ENCODE measurements at regions not wholly inside any gene's neighbourhood (a gene's known extent, or its start where the extent isn't known, plus 50 kb on each side); places are given as distances from the start of the nearest gene placed in this dataset.

- peak; percentile 52; the same call in 1 of the 2 replicates for TF ChIP-seq USF2 (IDR thresholded peaks at IDR 0.05; ENCODE audit: low read depth, low read length)
These were observed 66.1 kb upstream of the SMOX start (continued) for GRCh38 chr20:4082406-4083097.

- no TSS peak for BruUV-seq (replicated peaks)
- Histone ChIP-seq H3K79me1 (ENCODE audit: low read depth in 1 of 2, low read length in 2 of 2) (peaks cover 5 to 26% of the 10 kb centered on the region in 2 experiments; a peak in 3 of 4 replicates), H3K18ac (ENCODE audit: low read depth, low read length) (no peak overlapping the region), H3K4me1 (ENCODE audit: control insufficient read depth, insufficient read depth, low read length) (peaks cover 24% of the 10 kb centered on the region), H2AFZ (replicated peaks; ENCODE audit: low read length, poor library complexity) (no peak overlapping the region), H3K27ac (ENCODE audit: insufficient read depth, low read length) (no peak overlapping the region), H3K9me1 (ENCODE audit: insufficient read depth, low read length) (peaks cover 20% of the 10 kb centered on the region), H2BK120ac (ENCODE audit: low read depth, low read length) (no peak overlapping the region), H4K5ac (ENCODE audit: low read depth, low read length) (no peak overlapping the region), H3K14ac (replicated peaks; ENCODE audit: low read depth, low read length) (no peak overlapping the region), H3K56ac (ENCODE audit: extremely low read depth, insufficient read depth, low read length) (no peak overlapping the region), H3K9me3 (ENCODE audit: control insufficient read depth, insufficient read depth, low read length) (no peaks in the 10 kb centered on the region), H4K8ac (ENCODE audit: low read depth in 2 of 2, low read length in 2 of 2) (no peak overlapping the region), H3K27me3 (ENCODE audit: control insufficient read depth, insufficient read depth, low read length) (no peaks in the 10 kb centered on the region), H2AK9ac (replicated peaks; ENCODE audit: low read depth, low read length, poor library complexity) (no peak overlapping the region), H3K4me2 (ENCODE audit: low read depth, low read length) (no peak overlapping the region), H3K4me3 (ENCODE audit: insufficient read depth, low read depth, low read length) (no peak overlapping the region), H2BK5ac (ENCODE audit: low read depth, low read length, poor library complexity, severe bottlenecking) (no peak overlapping the region), H2AK5ac (ENCODE audit: low read depth, low read length) (no peak overlapping the region), H3K4ac (ENCODE audit: low read depth, low read length) (no peak overlapping the region), H4K20me1 (ENCODE audit: insufficient read depth, low read length) (peaks cover 3% of the 10 kb centered on the region; the same call in 1 of the 2 replicates), H4K91ac (ENCODE audit: insufficient read depth, low read depth, low read length) (no peak overlapping the region), H2BK15ac (ENCODE audit: low read depth, low read length) (no peak overlapping the region), H3K36me3 (ENCODE audit: control insufficient read depth, insufficient read depth, low read length) (no peaks in the 10 kb centered on the region), H3K23ac (ENCODE audit: low read depth, low read length) (no peak overlapping the region), H2BK20ac (ENCODE audit: low read depth, low read length) (no peak overlapping the region), H3K9ac (ENCODE audit: low read depth, low read length) (no peak overlapping the region)
- no peak for DNase-seq
- dilution Hi-C loops (cut with HindIII; ENCODE audit: low sequenced_read_pairs, unreplicated experiment) (loop anchor here (10.0 kb wide), 1 partner anchor 57 kb away; no protein-coding TSS in a partner anchor), intact Hi-C loops (cut with micrococcal nuclease) (loop anchor here (10.0 kb wide), 1 partner anchor 407 kb away; no protein-coding TSS in a partner anchor), in situ Hi-C loops (cut with MboI; ENCODE audit: low sequenced_read_pairs) (loop anchor here (10.0 kb wide), 2 partner anchors 187 to 297 kb away; partner anchors contain the start of genes CENPB and SPEF1)
- no CpG with 5 or more reads among the region's 4 CpGs for WGBS, 2 experiments (ENCODE audit: extremely low coverage in 2 of 2, insufficient read length in 1 of 2)
- POLR2A ChIA-PET (ENCODE audit: unreplicated experiment): no interaction called here
- ATAC-seq (ENCODE audit: low read depth): no peak
- CTCF ChIA-PET: interaction anchor here (0.6 kb wide), 1 partner anchor 135 kb away, joined by 5 read pairs; no protein-coding TSS in a partner anchor
- no peak for TF ChIP-seq RCOR1 (IDR thresholded peaks at IDR 0.05; ENCODE audit: insufficient replicate concordance, low read length)
- no peak for TF ChIP-seq CTCF (conservative IDR thresholded peaks at IDR 0.05; ENCODE audit: low read depth, low read length)
- no peak for TF ChIP-seq RAD21 (IDR thresholded peaks at IDR 0.05; ENCODE audit: low read length)
- TF ChIP-seq BHLHE40 (IDR thresholded peaks at IDR 0.05; ENCODE audit: low read depth, low read length): no peak
- no peak for TF ChIP-seq POLR2A (IDR thresholded peaks at IDR 0.05; ENCODE audit: low read depth, low read length)
- TF ChIP-seq CEBPB (IDR thresholded peaks at IDR 0.05; ENCODE audit: low read depth, low read length): no peak
- no peak for TF ChIP-seq ELK1 (IDR thresholded peaks at IDR 0.05; ENCODE audit: borderline replicate concordance, low read depth, low read length)
- no peak for TF ChIP-seq FOS (IDR thresholded peaks at IDR 0.05; ENCODE audit: low read depth, low read length)
- no peak for TF ChIP-seq USF2 (IDR thresholded peaks at IDR 0.05; ENCODE audit: low read depth, low read length)
- TF ChIP-seq MXI1 (IDR thresholded peaks at IDR 0.05; ENCODE audit: borderline replicate concordance, low read depth, low read length): no peak
- no peak for TF ChIP-seq NFE2L2 (IDR thresholded peaks at IDR 0.05; ENCODE audit: low read depth, low read length)
These were observed 66.1 kb upstream of the RNF24 start for GRCh38 chr20:4081421-4081820.
